Astrocyte (in vitro differentiated cells and primary cell): ENCODE measurements at regions not wholly inside any gene's neighbourhood (a gene's known extent, or its start where the extent isn't known, plus 50 kb on each side); places are given as distances from the start of the nearest gene placed in this dataset.
A peak's percentile ranks its signal among the peaks of the same experiment; 100 is the strongest.

Experiments
- DNase-seq: peaks from one replicate; pipeline ENCODE4 v3.0.0-alpha.2; 2010; ENCODE audit warnings: low read depth
- FAIRE-seq: peaks from 2 replicates; lab custom pipeline; 2011; peaks lifted over from hg19 to GRCh38; lab: Jason Lieb, UNC
- H2AFZ ChIP-seq: 2 replicates; pipeline ENCODE4 v1.6.0; 2012; ENCODE audit warnings: low read depth, low read length, inconsistent platforms
- H3K27ac ChIP-seq: 2 replicates; pipeline ENCODE4 v1.5.1; 2011; ENCODE audit warnings: low read depth, low read length, inconsistent platforms
- H3K27me3 ChIP-seq: 2 replicates; pipeline ENCODE4 v1.6.0; 2011; ENCODE audit warnings: low read length, inconsistent platforms; ENCODE audit not compliant: insufficient read depth
- H3K36me3 ChIP-seq: 2 replicates; pipeline ENCODE4 v1.5.1; 2011; ENCODE audit warnings: low read length, inconsistent platforms; ENCODE audit not compliant: insufficient read depth
- H3K4me1 ChIP-seq: 2 replicates; pipeline ENCODE4 v1.5.1; 2011; ENCODE audit warnings: low read length, inconsistent platforms; ENCODE audit not compliant: insufficient read depth
- H3K4me2 ChIP-seq: 2 replicates; pipeline ENCODE4 v1.6.0; 2012; ENCODE audit warnings: low read length, inconsistent platforms
- H3K4me3 ChIP-seq: 2 replicates; pipeline ENCODE4 v1.5.1; 2011; ENCODE audit warnings: low read depth, mild to moderate bottlenecking, low read length, inconsistent platforms; ENCODE audit not compliant: insufficient read depth
- H3K79me2 ChIP-seq: 2 replicates; pipeline ENCODE4 v1.6.0; 2012; ENCODE audit warnings: mild to moderate bottlenecking, low read length, inconsistent platforms; ENCODE audit not compliant: insufficient read depth
- H3K9ac ChIP-seq: 2 replicates; pipeline ENCODE4 v1.6.0; 2012; ENCODE audit warnings: mild to moderate bottlenecking, low read length, inconsistent platforms
- H3K9me3 ChIP-seq: 2 replicates; pipeline ENCODE4 v1.5.1; 2012; ENCODE audit warnings: low read depth, mild to moderate bottlenecking, low read length, inconsistent platforms; ENCODE audit not compliant: insufficient read depth
- H4K20me1 ChIP-seq: 2 replicates; pipeline ENCODE4 v1.6.0; 2012; ENCODE audit warnings: low read length, inconsistent platforms; ENCODE audit not compliant: insufficient read depth
- H3K27ac Mint-ChIP-seq: one replicate; pipeline ENCODE4 v1.8.0; 2021; ENCODE audit warnings: mild to moderate bottlenecking, mixed read lengths; ENCODE audit not compliant: unreplicated experiment
- H3K27me3 Mint-ChIP-seq: one replicate; pipeline ENCODE4 v1.8.0; 2021; ENCODE audit warnings: low read depth, mixed read lengths; ENCODE audit not compliant: unreplicated experiment
- H3K36me3 Mint-ChIP-seq: one replicate; pipeline ENCODE4 v1.8.0; 2021; ENCODE audit warnings: low read depth, mixed read lengths; ENCODE audit not compliant: unreplicated experiment
- H3K4me1 Mint-ChIP-seq: one replicate; pipeline ENCODE4 v1.8.0; 2021; ENCODE audit warnings: low read depth, mixed read lengths; ENCODE audit not compliant: unreplicated experiment
- H3K4me3 Mint-ChIP-seq: one replicate; pipeline ENCODE4 v1.8.0; 2021; ENCODE audit warnings: mild to moderate bottlenecking, moderate library complexity, mixed read lengths; ENCODE audit not compliant: unreplicated experiment
- H3K9me3 Mint-ChIP-seq: one replicate; pipeline ENCODE4 v1.8.0; 2021; ENCODE audit warnings: mild to moderate bottlenecking, mixed read lengths; ENCODE audit not compliant: unreplicated experiment
- EZH2 ChIP-seq: IDR thresholded peaks from 2 replicates; pipeline ENCODE4 v1.6.1; 2012; ENCODE audit warnings: mild to moderate bottlenecking, low read length, inconsistent platforms; ENCODE audit not compliant: insufficient read depth
- TF ChIP-seq, protein P1 (sequence below): IDR thresholded peaks from 2 replicates; pipeline ENCODE4 v1.5.1; 2011; ENCODE audit warnings: low read depth, mild to moderate bottlenecking, inconsistent platforms, low read length, moderate library complexity; ENCODE audit not compliant: insufficient read depth

DNA sequence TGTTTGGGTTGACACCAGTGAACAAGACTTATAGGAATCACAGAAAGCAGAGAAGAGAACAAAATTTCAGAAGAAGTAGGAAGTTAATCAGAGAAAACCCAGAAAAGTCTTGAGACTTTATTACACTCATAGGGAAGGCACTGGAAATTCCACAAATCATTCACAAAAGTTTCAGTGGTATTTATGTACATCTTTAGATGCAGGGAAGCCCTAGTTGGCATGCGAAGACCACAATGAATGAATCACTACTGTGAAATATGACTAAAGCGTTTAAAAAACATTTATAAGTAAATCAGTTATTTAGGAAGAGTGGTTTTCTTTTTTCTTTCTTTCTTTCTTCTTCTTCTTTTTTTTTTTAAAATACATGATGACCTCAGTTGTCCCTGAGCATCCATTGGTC lies 105.1 kb downstream of the NUP35 start:
- DNase-seq (peak; percentile 70), FAIRE-seq (no peak)
- H3K36me3 Mint-ChIP-seq = no peaks in the 10 kb centered on the region
- Histone ChIP-seq H3K27me3 (no peaks in the 10 kb centered on the region), H3K4me2 (no peak overlapping the region), H2AFZ (no peak overlapping the region), H3K79me2 (no peaks in the 10 kb centered on the region), H3K36me3 (no peaks in the 10 kb centered on the region), H3K9ac (no peak overlapping the region), H4K20me1 (no peaks in the 10 kb centered on the region), H3K9me3 (no peaks in the 10 kb centered on the region), H3K4me3 (no peak overlapping the region), H3K4me1 (peaks cover 2% of the 10 kb centered on the region), H3K27ac (no peak overlapping the region)
- no peak overlapping the region for H3K27ac Mint-ChIP-seq
- H3K4me3 Mint-ChIP-seq = no peak overlapping the region
- H3K4me1 Mint-ChIP-seq = peaks cover 6% of the 10 kb centered on the region
- H3K9me3 Mint-ChIP-seq = no peaks in the 10 kb centered on the region
- TF ChIP-seq, protein P1, sequence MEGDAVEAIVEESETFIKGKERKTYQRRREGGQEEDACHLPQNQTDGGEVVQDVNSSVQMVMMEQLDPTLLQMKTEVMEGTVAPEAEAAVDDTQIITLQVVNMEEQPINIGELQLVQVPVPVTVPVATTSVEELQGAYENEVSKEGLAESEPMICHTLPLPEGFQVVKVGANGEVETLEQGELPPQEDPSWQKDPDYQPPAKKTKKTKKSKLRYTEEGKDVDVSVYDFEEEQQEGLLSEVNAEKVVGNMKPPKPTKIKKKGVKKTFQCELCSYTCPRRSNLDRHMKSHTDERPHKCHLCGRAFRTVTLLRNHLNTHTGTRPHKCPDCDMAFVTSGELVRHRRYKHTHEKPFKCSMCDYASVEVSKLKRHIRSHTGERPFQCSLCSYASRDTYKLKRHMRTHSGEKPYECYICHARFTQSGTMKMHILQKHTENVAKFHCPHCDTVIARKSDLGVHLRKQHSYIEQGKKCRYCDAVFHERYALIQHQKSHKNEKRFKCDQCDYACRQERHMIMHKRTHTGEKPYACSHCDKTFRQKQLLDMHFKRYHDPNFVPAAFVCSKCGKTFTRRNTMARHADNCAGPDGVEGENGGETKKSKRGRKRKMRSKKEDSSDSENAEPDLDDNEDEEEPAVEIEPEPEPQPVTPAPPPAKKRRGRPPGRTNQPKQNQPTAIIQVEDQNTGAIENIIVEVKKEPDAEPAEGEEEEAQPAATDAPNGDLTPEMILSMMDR = no peak
- no peak for TF ChIP-seq EZH2
- H3K27me3 Mint-ChIP-seq = no peaks in the 10 kb centered on the region

DNA sequence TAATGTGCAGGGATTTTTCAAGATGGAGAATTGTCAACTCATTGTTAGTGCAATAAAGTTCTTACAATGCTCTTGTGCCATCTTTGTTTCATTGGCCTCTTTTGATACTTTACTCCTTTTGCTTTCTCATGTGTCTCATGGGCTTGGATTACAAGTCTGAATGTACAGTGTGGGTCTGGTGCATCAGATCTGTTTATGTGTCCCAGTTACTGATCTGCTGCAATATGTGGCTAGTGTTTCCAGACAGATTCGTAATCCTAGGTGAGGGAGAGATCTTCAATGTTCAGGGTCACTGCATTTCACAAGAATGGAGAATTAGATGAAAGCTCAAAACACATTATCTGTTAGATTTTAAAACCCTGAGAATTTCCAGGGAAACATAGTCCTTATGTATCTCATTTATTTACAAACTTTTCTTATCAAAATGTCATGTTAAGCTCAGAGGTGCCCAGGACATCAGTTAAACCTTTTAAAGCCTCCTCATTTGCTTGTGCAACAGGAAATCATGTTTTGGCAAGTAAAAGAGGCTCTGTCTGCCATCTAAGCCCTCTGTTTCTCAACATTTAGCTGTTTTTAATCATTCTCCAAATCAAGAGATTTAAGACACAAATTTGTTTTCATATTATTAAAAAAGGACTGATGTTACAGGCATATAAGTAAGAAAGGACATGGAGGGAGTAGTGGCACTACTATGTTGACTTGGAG lies 108.1 kb downstream of the NUP35 start:
- Histone ChIP-seq H3K36me3 (no peaks in the 10 kb centered on the region), H2AFZ (no peak overlapping the region), H3K9me3 (no peaks in the 10 kb centered on the region), H4K20me1 (no peaks in the 10 kb centered on the region), H3K27ac (no peak overlapping the region), H3K4me1 (peaks cover 2% of the 10 kb centered on the region), H3K9ac (no peak overlapping the region), H3K79me2 (no peaks in the 10 kb centered on the region), H3K27me3 (no peaks in the 10 kb centered on the region), H3K4me2 (no peak overlapping the region), H3K4me3 (no peak overlapping the region)
- no peaks in the 10 kb centered on the region for H3K27me3 Mint-ChIP-seq
- no peak overlapping the region for H3K4me3 Mint-ChIP-seq
- no peak for DNase-seq
- H3K9me3 Mint-ChIP-seq = no peaks in the 10 kb centered on the region
- peak; percentile 50 for FAIRE-seq
- no peaks in the 10 kb centered on the region for H3K36me3 Mint-ChIP-seq
- peaks cover 6% of the 10 kb centered on the region for H3K4me1 Mint-ChIP-seq
- no peak overlapping the region for H3K27ac Mint-ChIP-seq
- TF ChIP-seq, protein P1 = no peak

DNA sequence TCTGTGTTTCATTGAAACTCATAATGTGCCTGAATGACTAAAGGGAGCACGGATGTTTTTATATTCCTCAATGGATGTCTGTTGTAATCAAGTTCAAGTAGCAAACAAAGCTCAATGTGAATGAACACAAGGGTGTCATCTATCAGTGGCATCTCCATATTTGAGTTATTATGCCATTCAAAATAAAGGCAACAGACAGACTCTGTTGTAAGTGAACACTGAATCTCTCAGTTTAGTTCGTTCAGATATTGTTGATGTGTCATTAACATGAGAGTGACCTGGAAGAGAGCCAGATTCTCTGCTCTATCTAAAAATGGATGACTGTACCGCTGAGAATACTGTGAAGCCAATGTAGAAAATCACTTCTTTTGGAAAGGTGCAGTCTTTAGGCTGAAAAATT lies 118.7 kb downstream of the NUP35 start:
- H3K27ac ChIP-seq = no peak overlapping the region
- no peaks in the 10 kb centered on the region for H3K9me3 ChIP-seq
- no peak overlapping the region for H3K9ac ChIP-seq
- H4K20me1 ChIP-seq = no peaks in the 10 kb centered on the region
- no peak overlapping the region for H3K4me2 ChIP-seq
- Mint-ChIP-seq H3K27me3 (no peaks in the 10 kb centered on the region), H3K36me3 (no peaks in the 10 kb centered on the region), H3K4me1 (peaks cover 10% of the 10 kb centered on the region), H3K9me3 (no peaks in the 10 kb centered on the region), H3K4me3 (no peak overlapping the region), H3K27ac (no peak overlapping the region)
- no peak overlapping the region for H2AFZ ChIP-seq
- no peaks in the 10 kb centered on the region for H3K4me1 ChIP-seq
- FAIRE-seq = no peak
- no peaks in the 10 kb centered on the region for H3K36me3 ChIP-seq
- no peaks in the 10 kb centered on the region for H3K27me3 ChIP-seq
- no peaks in the 10 kb centered on the region for H3K79me2 ChIP-seq
- DNase-seq = peak; percentile 39
- TF ChIP-seq, protein P1 = no peak
- no peak for TF ChIP-seq EZH2
- H3K4me3 ChIP-seq = no peak overlapping the region
